M059J (cell line): ENCODE measurements at regions not wholly inside any gene's neighbourhood (a gene's known extent, or its start where the extent isn't known, plus 50 kb on each side); places are given as distances from the start of the nearest gene placed in this dataset.

Source experiments
- DNase-seq: peaks from one replicate; pipeline ENCODE4 v3.0.0-alpha.2; 2012; ENCODE audit warnings: low read depth

DNA sequence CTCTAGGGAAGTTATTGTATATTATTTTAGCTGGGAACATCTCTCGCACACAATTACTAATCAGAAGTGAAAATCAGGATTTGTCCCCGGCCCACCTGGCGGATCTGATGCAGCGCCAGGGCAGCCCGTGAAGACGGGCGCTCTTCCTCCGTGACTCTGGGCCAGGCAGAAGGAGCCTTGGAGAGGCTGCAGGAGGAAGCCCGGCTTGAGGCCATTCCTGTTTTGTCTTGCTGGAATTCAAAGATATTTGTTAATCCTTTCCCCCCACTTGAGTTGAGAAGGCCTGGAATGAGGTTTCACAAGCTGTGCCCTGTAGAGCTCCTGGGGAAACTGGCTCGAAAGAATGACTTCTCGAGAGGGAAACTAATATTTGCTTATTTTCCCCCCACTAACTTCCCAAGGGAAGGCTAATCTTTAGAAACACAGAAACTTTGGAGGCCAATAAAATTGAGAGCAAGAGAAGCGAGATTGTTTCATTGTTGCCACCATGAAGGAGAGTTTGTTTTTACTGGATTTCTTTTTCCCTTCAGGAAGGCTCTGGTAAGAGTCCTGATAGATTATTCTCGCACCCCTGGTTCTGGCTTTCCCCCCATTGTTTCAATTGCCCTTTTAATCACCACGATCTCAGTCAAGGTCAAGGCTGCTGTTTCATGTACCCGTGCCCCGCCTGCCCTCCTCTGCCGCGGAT lies 92.8 kb upstream of the SEPTIN5 start:
- DNase-seq = no peak

DNA sequence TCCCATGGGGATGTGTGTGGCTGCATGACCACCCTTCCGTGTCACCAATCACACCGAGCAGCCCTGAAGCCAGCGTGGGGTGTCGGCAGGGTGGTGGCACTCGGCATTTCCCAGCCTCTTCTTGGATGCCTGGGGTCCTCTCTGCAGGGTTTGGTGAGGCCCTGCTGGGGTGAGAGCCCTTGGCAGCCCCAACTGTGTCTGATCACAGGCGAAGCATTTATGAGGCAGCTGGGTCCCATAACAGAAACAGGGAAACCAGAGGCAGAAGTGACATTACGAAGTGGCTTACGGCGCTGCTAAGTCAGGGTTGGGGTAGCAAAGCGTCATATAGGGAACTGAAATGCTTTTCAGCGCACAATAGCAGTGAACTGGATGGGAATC lies 92.3 kb upstream of the SEPTIN5 start:
- DNase-seq = no peak

DNA sequence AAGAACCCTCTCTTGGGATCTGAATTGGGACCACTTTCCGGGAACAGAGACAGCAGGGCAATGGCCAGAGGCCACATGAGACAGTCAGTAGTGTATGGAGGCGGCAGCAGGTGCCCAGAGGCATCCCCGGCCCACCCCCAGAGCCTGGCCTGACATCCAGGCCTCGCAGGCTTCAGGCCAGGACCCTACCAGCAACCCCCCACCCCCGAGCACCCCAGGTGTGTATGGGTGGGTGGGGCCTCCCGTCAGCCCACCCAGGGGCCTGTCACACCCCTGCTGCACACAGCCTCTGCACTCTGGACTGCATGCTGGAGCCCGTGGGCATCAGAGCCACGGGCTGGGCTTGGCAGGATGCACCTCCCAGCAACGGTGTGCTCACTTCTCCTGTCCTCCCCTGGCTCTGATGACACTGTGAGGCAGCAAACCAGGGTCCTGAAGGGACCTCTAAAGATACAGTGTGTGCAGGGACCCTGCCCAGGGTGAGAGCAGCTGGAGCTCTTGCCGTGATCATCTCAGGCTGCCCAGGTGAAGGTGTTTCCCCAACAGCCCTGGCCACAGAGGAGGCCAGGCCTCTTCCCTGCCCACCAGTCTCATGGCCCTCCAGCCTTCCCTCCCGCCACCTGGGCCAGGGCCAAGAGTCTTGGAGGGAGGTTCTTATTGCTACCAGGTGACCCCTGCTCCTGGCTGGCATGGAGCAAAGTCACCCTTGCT lies 88.8 kb upstream of the SEPTIN5 start:
- no peak for DNase-seq

DNA sequence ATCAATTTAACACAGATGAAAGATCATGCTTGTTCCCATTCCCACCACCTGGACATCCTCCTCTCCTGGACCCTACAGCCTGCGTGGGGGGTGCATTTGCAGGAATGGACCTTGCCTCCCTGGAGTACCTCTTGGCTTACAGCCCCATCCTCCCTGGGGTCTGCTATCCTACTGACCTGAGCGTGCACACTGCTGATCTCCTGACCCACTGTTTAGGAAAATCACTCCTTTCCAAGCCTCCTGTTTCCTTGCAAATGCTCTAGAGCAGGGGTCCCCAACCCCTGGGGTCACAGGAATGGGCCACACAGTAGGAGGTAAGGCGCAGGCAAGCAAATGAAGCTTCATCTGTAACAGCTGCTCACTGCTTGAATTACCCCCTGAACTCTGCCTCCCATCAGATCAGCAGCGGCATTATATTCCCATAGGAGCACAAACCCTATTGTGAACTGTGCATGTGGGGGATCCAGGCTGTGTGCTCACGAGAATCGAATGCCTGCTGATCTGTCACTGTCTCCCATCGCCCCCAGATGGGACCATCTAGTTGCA lies 88.2 kb upstream of the SEPTIN5 start:
- no peak for DNase-seq

DNA sequence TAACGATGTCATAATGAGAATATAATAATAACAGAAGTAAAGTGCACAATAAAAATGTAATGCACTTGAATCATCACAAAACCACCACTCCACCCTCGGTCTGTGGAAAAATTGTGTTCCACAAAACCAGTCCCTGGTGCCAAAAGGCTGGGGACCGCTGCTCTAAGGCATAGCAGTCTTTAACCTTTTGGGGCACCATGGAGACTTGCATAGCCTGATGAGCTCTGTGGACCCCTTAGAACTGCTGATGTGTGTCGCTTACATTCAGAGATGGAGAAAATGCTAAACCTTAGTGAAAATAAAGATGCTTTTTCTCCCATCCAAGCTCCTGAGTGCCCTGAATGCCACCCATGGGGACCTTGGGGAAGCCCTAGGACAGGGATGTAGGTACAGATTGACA lies 87.6 kb upstream of the SEPTIN5 start:
- no peak for DNase-seq

DNA sequence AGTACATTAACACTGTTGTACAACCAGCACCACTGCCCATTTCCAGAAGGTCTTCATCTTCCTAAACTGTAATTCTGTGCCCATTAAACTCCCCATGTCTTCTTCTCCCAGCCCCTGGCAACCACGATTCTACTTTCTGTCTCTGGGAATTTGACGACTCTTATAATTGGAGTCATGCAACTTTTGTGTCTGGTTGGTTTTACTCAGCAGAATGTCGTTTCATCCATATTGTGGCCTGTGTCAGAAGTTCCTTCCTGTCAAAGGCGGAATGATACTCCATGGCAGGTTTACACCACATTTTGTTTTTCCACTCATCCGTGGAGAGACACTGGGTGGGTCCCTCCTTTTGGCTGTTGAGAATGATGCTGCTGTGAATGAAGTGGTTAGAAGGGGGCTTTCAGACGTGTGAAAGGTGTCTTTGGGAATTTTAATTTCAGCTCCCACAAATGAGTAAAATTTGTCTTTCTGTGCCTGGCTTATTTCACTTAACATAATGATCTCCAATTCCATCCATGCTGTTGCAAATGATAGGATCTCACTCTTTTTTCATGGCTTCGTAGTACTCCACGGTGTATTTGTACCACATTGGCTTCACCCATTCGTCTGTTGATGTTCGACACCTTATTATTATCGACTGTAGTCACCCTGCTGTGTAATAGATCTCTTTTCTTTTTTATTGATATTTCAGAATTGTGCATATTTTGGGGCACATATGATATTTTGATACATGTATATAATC lies 86.1 kb upstream of the SEPTIN5 start:
- DNase-seq = no peak

DNA sequence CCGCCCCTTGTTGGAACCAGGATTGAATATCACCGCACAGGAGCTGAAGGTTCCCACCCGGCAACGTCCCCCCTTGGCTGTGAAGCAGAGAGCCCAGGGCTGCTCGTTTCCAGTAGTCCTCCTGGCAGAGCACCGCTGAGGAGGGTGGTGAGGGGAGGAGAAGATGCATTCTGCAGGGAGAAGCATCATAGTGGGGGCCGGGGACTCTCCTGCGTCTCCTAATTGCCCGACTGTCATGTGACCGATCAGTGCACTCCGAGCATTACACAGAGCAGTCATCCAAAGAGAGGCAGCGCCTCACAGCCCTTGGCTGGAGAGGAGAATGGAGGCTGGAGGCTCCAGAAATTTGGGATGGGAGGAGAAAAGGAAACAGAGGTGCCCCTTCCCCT lies 85.0 kb upstream of the SEPTIN5 start:
- DNase-seq = no peak

DNA sequence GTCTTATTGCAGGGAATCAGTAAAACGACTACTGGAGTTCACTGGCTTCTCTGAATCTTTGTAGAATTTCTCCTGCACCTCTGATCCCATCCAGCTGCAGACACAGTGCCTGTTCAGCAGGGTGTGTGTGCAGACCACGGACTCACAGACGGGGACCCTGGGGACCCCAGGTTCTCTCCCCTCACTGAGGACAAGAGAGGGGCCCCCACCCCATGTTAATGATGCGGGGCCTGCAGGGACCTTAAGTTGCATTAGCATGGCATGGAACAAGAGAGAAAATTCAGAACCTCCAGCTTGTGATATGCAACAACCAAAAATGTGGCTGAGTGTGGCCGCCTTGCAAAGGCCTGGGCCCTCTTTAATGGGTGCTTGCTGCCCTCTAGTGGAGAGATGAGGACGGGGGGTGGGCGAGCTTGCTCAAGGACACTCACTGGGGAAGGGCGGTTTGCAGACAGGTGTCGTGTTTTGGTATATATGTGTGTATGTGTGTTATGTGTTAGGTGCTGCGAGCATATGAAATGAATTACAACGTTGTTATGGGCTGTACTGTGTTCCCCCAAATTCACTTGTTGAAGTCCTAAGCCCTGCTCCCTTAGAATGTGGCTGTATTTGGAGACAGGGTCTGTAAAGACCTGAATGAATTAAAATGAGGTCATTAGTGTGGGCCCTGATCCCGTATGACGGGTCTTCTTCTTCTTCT lies 84.4 kb upstream of the SEPTIN5 start:
- DNase-seq = peak; percentile 57

DNA sequence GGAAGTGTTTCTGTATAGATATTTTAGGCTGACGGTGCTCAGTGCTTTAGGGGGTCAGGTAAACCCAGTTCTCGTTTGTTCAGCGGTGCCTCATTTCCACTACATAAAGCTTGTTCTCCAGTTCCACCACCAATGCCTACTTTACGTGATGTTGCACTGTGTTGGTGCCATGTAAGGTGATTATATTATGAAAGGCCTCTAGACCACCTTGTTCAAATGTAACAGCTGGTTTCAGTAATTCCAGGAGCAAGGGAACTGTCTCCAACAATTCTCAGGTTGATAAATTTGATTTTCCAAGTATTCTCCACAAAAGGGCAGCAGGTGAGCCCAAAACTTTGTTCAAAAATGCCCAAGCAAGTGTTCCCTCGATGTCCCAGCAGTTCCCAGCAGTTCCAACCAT lies 83.7 kb upstream of the SEPTIN5 start:
- no peak for DNase-seq

DNA sequence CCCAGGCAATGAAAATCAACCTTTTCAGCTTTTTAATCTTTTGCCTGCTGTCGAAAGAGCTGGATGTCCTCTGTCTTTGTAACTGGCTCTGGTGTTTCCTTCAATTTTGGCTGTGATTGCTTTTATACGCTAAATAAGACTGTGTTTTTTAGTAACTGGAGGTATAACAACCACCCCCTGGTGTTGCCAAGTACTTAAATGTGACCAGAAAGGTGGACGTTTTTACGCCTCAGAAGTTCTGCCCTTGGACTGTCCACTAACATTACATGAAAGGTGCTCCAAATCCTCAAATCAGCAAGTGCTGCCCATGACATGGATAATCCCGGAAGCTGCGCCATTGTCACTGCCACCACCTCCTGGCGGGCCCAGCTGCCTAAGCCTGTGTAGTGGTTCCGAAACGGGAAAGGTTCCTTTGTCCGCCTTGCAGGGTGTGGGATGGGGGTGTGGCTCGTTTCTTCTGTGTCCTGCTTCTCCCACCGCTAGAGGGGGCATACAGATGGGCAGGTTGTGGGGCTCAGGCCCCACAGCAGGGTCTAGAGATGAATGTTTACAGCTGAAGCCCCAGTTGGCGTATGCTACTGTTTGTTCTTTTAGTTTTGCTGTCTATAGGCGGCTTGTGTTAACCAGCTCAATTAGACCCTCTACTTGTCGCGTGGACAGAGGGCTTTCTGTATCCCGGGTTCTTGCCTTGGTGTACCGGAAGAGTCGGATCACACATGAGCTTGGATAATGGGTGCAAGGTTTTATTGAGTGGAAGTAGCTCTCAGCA lies 82.2 kb upstream of the SEPTIN5 start:
- peak; percentile 32 for DNase-seq

DNA sequence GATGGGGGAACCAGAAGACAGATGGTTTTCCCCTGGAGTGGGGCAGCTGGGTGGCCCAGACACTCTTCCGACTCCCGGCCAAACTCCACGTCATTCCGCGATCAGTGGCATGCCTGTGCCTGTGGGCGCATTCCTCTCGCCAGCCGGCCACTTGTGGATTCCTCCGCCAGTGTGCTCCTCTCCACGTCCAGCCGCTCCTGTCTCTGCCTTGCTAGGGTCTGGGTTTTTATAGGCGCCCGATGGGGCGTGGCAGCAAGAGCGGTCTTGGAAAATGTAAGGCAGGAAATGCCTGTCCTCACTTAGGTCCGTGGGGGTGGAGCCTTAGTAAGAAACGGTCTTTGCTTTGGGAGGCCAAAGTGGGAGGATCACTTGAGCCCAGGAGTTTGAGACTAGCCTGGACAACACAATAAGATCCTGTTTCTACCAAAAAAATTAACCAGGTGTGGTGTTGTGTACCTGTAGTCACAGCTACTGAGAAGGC lies 81.6 kb upstream of the SEPTIN5 start:
- no peak for DNase-seq

DNA sequence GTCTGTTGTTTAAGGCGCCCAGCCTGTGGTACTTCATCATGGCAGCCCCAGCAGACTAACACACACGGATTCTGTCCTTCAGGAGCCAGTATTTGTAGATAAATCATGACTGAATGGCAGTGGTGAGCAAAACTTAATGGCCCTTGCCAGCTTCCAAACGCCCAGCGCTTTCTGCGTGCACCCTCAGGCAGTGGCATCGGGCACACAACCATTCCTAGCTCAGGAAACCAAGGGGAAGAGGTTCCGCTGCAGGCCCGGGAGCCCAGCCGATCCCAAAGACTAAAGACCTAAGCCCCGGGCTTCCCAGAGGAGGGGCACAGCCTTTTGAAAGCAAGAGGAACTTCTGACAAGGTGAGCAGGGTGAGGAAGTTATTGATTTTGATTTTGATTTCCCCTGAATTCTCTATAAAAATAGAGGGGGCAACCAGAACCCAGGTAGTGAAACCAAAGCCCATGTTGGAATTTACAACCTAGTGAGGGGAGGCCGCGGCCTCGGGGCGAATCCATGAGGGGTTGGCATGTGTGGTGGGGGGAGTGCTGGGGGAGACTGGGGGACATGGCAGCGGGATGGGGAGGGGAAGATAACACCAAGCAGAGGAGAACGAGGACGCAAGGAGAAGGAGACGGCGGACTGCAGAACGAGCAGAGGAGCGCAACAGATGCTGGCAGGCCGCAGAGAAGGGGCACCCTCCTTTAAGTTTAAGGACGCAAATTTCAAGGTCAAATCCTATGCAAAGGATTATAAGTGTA lies 79.9 kb upstream of the SEPTIN5 start:
- DNase-seq = no peak

DNA sequence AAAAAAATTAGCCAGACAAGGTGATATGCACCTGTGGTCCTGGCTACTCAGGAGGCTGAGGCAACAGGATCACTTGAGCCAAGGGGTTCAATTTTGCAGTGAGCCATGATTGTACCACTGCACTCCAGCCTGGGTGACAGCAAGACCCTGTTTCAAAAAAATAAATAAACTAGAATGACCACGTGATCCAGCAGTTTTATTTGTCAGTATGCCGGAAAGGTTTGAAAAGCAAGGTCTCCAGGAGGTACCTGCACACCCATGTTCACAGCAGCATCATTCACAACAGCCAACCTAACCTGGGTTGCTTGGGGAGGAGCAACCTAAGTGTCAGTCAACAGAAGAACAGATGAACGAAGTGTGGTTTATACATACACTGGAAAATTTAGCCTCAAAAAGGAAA lies 78.7 kb upstream of the SEPTIN5 start:
- no peak for DNase-seq

DNA sequence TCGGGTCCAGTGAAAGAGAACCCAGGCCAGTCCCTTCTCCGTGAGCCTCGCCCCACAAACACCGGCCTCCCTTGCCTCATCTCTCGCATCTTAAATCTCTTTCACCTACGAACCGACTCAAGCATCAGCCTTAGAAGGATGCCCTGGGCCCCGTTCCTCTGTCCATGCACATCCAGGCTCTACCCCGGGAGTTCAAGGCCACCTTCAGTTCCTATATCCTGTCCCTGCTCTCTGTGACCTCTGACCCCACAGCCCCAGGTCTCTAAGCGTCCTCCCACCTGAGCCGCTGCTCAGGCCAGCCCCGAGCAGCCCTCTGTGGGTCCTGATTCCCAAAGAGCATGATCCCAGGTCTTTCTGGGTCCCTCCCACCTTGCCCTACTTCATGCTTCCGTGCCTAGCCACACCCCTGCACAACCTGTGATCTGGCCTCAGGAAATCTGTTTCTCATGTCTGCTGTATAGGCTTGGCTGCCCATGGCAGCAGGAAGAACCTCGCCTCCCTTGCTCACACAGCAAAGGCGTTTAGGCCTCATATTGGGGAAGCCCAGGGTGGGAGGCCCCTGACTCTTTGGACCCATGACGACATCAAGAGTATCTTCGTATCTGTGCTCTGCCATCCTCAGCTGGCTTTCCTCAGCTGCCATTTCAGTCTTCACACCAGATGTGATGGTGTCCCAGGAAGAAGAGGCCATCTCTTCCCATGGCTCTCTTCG lies 77.5 kb upstream of the SEPTIN5 start:
- no peak for DNase-seq

DNA sequence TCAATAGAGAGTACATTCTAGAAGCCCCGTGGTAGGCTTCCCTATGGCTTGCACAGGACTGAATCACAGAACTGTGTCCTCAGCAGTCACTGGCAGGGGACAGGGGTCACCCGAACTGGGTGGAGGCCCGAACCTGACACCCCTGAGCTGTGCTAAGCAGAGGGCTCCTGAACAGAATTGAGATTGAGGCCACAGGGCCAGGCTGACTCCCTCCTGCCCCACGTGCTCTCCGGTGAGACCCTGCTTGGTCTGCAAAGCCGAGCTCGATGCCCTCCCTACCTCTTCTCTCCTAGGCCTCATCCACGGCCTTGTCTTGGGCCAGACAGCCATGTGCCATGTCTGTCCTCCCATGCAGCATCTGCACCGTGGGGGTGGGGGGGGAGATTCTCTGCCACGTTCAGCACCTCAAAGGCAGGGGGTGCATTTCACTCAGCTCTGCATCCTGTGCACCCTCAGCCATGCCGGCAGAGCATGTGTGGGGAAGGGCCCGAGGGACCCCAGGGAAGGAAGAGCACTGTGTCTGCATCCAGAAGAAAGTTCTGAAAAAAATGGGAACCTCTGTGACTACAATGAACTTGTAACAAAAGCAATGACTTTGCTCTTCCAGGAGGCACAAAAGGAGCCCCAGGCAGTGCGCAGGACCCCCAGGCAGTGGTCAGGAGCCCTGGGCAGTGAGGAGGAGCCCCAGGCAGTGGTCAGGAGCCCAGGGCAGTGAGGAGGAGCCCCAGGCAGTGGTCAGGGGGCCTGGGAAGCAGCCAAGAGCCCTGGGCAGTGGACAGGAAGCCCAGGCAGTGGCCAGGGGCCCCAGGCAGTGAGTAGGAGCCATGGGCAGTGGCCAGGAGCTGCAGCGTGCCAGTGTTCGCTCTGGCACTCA lies 76.7 kb upstream of the SEPTIN5 start:
- no peak for DNase-seq

DNA sequence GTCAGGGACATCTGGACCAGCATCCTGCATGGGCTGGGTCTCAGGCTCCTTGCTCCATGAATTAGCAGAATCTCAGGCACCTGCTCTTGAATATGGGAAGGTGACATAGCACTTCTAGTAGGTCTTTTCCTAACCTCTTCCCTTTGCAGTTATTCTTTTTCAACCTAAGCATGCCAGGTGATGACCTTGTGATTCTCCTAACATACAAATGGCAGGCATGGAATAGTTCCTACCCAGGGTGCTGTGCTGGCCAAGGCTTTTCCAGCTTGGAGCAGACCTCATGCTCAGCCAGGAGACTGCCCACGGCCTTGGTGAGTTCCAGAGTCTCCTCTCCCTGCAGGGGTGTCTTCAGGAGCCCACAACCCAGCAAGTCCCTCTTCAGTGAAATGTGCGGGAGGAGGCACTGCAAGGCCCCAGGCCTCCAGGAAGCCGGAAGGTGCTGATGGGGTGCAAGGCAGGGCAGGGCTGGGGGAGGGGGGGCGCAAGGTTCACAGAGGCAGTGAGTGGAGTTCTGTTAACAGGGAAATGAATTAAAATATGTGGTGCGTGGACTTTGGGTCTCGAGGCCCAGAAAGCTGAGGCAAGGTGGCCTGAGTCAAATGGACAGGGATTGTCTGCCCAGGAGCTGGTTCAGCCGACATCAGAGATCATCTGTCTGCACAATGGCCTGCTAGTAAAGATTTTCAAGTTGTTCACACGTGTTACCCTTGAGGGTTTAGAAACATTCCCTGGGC lies 75.9 kb upstream of the SEPTIN5 start:
- DNase-seq = no peak

DNA sequence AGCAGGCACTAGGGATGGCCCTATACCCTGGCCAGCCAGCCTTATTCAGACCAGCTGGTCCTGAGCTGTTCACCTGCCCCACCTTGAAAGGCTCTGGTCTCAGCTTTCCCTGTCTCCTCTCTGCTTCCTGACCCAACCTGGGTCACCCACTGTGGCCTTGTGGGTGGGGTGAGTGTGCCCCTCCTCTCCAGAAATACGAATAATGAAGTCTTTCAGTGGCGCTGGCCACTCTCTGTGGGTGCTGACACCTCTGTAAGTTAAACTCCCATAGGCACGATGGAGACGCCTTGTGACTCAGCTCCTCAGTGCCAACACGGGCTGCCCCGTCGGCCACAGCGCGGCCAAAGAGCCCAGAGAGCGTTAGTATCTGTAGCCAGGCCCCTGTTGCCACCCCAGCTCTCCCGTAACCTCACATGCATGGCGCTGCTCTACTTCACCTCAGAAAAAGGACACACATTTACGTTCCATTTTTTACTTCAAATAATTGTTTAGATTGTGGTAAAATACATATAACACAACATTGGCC lies 74.6 kb upstream of the SEPTIN5 start:
- DNase-seq = no peak

DNA sequence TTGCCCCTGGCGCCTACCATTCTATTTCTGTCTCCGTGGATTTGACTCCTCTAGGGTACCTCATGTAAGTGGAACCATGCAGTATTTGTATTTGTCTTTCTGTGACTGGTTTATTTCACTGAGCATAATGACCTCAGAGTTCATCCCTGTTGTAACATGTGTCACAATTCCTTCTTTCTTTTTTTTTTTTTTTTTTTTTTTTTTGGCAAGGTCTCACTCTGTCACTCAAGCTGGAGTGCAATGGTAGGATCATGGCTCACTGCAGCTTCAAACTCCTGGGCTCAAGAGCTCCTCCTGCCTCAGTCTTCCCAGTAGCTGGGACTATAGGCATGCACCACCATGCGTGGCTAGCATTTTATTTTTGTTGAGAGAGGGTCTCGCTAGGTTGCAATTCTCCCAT lies 74.0 kb upstream of the SEPTIN5 start:
- no peak for DNase-seq
